SK-N-SH (cell line): ENCODE measurements at regions not wholly inside any gene's neighbourhood (a gene's known extent, or its start where the extent isn't known, plus 50 kb on each side); places are given as distances from the start of the nearest gene placed in this dataset.

Experiments
- EP300 ChIP-seq, 2 experiments: IDR thresholded peaks; 2 replicates each; pipeline versions ENCODE4 v1.4.0 to v1.6.1; 2012; ENCODE audit warnings: borderline replicate concordance in 1 of 2, low read depth in 1 of 2, low read length in 1 of 2
- FOXJ3 ChIP-seq: sonication (generic); formaldehyde crosslinking; IDR thresholded peaks from 2 replicates; pipeline ENCODE4 v1.5.1; 2020; ENCODE audit warnings: mild to moderate bottlenecking, missing genetic modification reagents
- GABPA ChIP-seq: IDR thresholded peaks from 2 replicates; pipeline ENCODE4 v1.4.0; 2012; ENCODE audit warnings: low read depth, mild to moderate bottlenecking
- MEF2A ChIP-seq: IDR thresholded peaks from 2 replicates; pipeline ENCODE4 v1.4.0; 2012; ENCODE audit warnings: low read depth, borderline replicate concordance
- NFIC ChIP-seq: IDR thresholded peaks from 2 replicates; pipeline ENCODE4 v1.4.0; 2012; ENCODE audit warnings: borderline replicate concordance
- POLR2AphosphoS5 ChIP-seq: IDR thresholded peaks from 2 replicates; pipeline ENCODE4 v1.6.1; 2012; ENCODE audit warnings: low read depth, low read length
- RFX5 ChIP-seq: IDR thresholded peaks from 2 replicates; pipeline ENCODE4 v1.6.1; 2012; ENCODE audit warnings: mild to moderate bottlenecking, improper control_type of control experiment, low read length
- YY1 ChIP-seq: IDR thresholded peaks from 2 replicates; pipeline ENCODE4 v1.4.0; 2012; ENCODE audit warnings: low read depth, mild to moderate bottlenecking
- TF ChIP-seq, protein P1 (sequence below): fragments of 200-600 bp; sonication (generic); IDR thresholded peaks from 2 replicates; pipeline ENCODE4 v1.6.1; 2017; ENCODE audit warnings: antibody characterized with exemption, mild to moderate bottlenecking, moderate library complexity
- TF ChIP-seq, protein P2 (sequence below): IDR thresholded peaks from 2 replicates; pipeline ENCODE4 v1.6.1; 2012; ENCODE audit warnings: mild to moderate bottlenecking, low read depth, low read length, moderate library complexity
- TF ChIP-seq, protein P3 (sequence below): IDR thresholded peaks from 2 replicates; pipeline ENCODE4 v1.4.0; 2012; ENCODE audit warnings: low read depth
- TF ChIP-seq, protein P4 (sequence below): IDR thresholded peaks from 2 replicates; pipeline ENCODE4 v1.4.0; 2012; ENCODE audit warnings: low read depth, borderline replicate concordance
- TF ChIP-seq, protein P5 (sequence below): IDR thresholded peaks from 2 replicates; pipeline ENCODE4 v1.4.0; 2012; ENCODE audit warnings: low read depth, borderline replicate concordance

DNA sequence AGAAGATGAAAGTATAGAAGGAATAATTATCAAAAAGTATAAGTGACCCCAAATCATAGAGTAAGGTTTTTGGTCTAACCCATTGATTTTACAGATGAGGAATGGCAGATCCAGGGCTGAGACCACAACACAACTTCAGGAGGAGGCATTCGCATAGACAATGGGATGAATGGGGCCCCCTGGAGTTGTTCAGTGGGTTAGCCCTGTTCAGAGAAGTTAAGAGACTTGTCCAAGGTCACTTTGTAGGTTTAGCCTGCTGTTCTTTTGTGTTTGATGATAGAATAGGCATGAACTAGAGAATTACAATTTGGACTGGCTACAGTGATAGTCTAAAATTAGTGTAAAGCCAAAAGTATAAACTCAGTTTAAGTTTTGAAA, 233.9 kb downstream of the KCNRG start:
- TF ChIP-seq, protein P1, sequence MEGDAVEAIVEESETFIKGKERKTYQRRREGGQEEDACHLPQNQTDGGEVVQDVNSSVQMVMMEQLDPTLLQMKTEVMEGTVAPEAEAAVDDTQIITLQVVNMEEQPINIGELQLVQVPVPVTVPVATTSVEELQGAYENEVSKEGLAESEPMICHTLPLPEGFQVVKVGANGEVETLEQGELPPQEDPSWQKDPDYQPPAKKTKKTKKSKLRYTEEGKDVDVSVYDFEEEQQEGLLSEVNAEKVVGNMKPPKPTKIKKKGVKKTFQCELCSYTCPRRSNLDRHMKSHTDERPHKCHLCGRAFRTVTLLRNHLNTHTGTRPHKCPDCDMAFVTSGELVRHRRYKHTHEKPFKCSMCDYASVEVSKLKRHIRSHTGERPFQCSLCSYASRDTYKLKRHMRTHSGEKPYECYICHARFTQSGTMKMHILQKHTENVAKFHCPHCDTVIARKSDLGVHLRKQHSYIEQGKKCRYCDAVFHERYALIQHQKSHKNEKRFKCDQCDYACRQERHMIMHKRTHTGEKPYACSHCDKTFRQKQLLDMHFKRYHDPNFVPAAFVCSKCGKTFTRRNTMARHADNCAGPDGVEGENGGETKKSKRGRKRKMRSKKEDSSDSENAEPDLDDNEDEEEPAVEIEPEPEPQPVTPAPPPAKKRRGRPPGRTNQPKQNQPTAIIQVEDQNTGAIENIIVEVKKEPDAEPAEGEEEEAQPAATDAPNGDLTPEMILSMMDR = no peak
- TF ChIP-seq, protein P2, sequence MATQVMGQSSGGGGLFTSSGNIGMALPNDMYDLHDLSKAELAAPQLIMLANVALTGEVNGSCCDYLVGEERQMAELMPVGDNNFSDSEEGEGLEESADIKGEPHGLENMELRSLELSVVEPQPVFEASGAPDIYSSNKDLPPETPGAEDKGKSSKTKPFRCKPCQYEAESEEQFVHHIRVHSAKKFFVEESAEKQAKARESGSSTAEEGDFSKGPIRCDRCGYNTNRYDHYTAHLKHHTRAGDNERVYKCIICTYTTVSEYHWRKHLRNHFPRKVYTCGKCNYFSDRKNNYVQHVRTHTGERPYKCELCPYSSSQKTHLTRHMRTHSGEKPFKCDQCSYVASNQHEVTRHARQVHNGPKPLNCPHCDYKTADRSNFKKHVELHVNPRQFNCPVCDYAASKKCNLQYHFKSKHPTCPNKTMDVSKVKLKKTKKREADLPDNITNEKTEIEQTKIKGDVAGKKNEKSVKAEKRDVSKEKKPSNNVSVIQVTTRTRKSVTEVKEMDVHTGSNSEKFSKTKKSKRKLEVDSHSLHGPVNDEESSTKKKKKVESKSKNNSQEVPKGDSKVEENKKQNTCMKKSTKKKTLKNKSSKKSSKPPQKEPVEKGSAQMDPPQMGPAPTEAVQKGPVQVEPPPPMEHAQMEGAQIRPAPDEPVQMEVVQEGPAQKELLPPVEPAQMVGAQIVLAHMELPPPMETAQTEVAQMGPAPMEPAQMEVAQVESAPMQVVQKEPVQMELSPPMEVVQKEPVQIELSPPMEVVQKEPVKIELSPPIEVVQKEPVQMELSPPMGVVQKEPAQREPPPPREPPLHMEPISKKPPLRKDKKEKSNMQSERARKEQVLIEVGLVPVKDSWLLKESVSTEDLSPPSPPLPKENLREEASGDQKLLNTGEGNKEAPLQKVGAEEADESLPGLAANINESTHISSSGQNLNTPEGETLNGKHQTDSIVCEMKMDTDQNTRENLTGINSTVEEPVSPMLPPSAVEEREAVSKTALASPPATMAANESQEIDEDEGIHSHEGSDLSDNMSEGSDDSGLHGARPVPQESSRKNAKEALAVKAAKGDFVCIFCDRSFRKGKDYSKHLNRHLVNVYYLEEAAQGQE = no peak
- TF ChIP-seq POLR2AphosphoS5 = no peak
- TF ChIP-seq GABPA = no peak
- TF ChIP-seq FOXJ3 (CRISPR knock-in tag) = no peak
- TF ChIP-seq EP300 (IDR thresholded peaks at IDR 0.05; ENCODE audit: borderline replicate concordance in 1 of 2, low read depth in 1 of 2, low read length in 1 of 2) = no peak
- TF ChIP-seq, protein P3, sequence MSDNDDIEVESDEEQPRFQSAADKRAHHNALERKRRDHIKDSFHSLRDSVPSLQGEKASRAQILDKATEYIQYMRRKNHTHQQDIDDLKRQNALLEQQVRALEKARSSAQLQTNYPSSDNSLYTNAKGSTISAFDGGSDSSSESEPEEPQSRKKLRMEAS = no peak
- TF ChIP-seq, protein P4, sequence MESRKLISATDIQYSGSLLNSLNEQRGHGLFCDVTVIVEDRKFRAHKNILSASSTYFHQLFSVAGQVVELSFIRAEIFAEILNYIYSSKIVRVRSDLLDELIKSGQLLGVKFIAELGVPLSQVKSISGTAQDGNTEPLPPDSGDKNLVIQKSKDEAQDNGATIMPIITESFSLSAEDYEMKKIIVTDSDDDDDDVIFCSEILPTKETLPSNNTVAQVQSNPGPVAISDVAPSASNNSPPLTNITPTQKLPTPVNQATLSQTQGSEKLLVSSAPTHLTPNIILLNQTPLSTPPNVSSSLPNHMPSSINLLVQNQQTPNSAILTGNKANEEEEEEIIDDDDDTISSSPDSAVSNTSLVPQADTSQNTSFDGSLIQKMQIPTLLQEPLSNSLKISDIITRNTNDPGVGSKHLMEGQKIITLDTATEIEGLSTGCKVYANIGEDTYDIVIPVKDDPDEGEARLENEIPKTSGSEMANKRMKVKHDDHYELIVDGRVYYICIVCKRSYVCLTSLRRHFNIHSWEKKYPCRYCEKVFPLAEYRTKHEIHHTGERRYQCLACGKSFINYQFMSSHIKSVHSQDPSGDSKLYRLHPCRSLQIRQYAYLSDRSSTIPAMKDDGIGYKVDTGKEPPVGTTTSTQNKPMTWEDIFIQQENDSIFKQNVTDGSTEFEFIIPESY = no peak
- no peak for TF ChIP-seq RFX5
- TF ChIP-seq, protein P5, sequence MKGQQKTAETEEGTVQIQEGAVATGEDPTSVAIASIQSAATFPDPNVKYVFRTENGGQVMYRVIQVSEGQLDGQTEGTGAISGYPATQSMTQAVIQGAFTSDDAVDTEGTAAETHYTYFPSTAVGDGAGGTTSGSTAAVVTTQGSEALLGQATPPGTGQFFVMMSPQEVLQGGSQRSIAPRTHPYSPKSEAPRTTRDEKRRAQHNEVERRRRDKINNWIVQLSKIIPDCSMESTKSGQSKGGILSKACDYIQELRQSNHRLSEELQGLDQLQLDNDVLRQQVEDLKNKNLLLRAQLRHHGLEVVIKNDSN = no peak
- TF ChIP-seq MEF2A = no peak
- no peak for TF ChIP-seq YY1
- TF ChIP-seq NFIC = no peak
